ENCODE measurements at regions not wholly inside any gene's neighbourhood (a gene's known extent, or its start where the extent isn't known, plus 50 kb on each side); places are given as distances from the start of the nearest gene placed in this dataset.

DNA sequence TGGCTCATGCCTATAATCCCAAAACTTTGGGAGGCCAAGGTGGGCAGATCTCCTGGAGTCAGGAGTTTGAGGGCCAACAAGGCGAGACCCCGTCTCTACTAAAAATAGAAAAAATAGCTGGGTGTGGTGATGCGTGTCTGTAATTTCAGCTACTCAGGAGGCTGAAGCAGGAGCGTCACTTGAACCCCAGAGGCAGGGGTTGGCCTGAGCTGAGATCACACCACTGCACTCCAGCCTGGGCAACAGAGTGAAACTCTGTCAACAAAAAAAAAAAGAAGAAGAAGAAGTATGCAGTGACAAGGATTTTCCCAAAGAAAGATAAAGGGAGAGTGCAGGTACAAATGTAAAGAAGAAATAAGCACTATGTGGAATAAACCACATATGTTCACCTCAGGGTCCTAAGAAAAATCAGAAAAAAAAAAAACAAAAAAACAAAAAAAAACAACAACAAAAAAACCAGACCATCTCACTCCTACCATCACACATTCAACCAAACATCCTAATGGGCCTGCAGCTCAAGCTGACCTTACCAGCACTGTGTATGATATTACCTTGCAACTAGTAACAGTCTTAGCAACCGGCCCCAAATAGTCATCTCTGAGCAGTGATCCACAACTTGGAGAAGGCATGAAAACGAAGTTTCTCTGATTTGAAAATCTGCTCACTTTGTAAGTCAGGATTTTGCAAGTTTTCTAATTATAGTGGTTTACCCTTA lies 296.7 kb upstream of the PROK2 start:
- FAIRE-seq (no peak), DNase-seq (ENCODE audit: low read depth) (no peak)
- Histone ChIP-seq H3K79me2 (ENCODE audit: insufficient read depth, low read length) (no peaks in the 10 kb centered on the region), H3K27ac (ENCODE audit: low read depth, low read length) (no peak overlapping the region), H3K36me3 (ENCODE audit: insufficient read depth, low read length) (no peaks in the 10 kb centered on the region), H4K20me1 (ENCODE audit: insufficient read depth, low read length) (no peaks in the 10 kb centered on the region), H3K9me3 (ENCODE audit: insufficient read depth, low read depth, low read length) (no peaks in the 10 kb centered on the region), H3K4me2 (ENCODE audit: low read length) (no peak overlapping the region), H3K4me3 (ENCODE audit: insufficient read depth, low read depth, low read length) (no peak overlapping the region), H3K4me1 (ENCODE audit: insufficient read depth, low read length) (no peaks in the 10 kb centered on the region), H2AFZ (ENCODE audit: low read depth, low read length) (no peak overlapping the region), H3K9ac (ENCODE audit: low read length) (no peak overlapping the region), H3K27me3 (ENCODE audit: insufficient read depth, low read length) (peaks cover 20% of the 10 kb centered on the region)
- Mint-ChIP-seq H3K36me3 (ENCODE audit: low read depth, unreplicated experiment) (peaks cover 2% of the 10 kb centered on the region), H3K27me3 (ENCODE audit: low read depth, unreplicated experiment) (peaks cover 43% of the 10 kb centered on the region), H3K27ac (ENCODE audit: unreplicated experiment) (no peak overlapping the region), H3K4me1 (ENCODE audit: low read depth, unreplicated experiment) (peaks cover 4% of the 10 kb centered on the region), H3K9me3 (ENCODE audit: unreplicated experiment) (peaks cover 10% of the 10 kb centered on the region), H3K4me3 (ENCODE audit: unreplicated experiment) (no peak overlapping the region)
- no peak for TF ChIP-seq EZH2 (IDR thresholded peaks at IDR 0.05; ENCODE audit: insufficient read depth, low read length)

DNA sequence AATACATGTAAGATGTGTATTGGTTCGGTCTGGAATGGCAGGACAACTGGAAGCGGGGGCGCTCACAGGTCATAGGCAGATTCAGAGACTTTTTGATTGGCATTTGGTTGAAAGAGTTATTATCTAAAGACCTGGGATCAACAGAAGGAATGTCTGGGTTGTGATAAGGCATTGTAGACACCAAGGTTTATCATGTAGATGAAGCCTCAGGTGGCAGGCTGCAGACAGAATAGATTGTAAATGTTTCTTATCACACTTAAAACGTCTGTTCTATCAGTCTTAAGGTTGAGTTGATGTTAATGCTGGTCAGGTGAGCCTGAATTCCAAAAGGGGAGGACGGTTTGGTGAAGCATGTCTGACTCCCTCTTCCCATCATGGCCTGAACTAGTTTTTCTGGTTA lies 295.9 kb upstream of the PROK2 start:
- H3K4me2 ChIP-seq (ENCODE audit: low read length): no peak overlapping the region
- H3K36me3 ChIP-seq (ENCODE audit: insufficient read depth, low read length): no peaks in the 10 kb centered on the region
- Mint-ChIP-seq H3K27me3 (ENCODE audit: low read depth, unreplicated experiment) (peaks cover 37% of the 10 kb centered on the region), H3K9me3 (ENCODE audit: unreplicated experiment) (peaks cover 16% of the 10 kb centered on the region), H3K27ac (ENCODE audit: unreplicated experiment) (no peak overlapping the region), H3K4me3 (ENCODE audit: unreplicated experiment) (no peak overlapping the region), H3K4me1 (ENCODE audit: low read depth, unreplicated experiment) (peaks cover 4% of the 10 kb centered on the region), H3K36me3 (ENCODE audit: low read depth, unreplicated experiment) (peaks cover 2% of the 10 kb centered on the region)
- no peak overlapping the region for H3K27ac ChIP-seq (ENCODE audit: low read depth, low read length)
- no peak for TF ChIP-seq EZH2 (IDR thresholded peaks at IDR 0.05; ENCODE audit: insufficient read depth, low read length)
- TF ChIP-seq, protein P1, sequence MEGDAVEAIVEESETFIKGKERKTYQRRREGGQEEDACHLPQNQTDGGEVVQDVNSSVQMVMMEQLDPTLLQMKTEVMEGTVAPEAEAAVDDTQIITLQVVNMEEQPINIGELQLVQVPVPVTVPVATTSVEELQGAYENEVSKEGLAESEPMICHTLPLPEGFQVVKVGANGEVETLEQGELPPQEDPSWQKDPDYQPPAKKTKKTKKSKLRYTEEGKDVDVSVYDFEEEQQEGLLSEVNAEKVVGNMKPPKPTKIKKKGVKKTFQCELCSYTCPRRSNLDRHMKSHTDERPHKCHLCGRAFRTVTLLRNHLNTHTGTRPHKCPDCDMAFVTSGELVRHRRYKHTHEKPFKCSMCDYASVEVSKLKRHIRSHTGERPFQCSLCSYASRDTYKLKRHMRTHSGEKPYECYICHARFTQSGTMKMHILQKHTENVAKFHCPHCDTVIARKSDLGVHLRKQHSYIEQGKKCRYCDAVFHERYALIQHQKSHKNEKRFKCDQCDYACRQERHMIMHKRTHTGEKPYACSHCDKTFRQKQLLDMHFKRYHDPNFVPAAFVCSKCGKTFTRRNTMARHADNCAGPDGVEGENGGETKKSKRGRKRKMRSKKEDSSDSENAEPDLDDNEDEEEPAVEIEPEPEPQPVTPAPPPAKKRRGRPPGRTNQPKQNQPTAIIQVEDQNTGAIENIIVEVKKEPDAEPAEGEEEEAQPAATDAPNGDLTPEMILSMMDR (IDR thresholded peaks at IDR 0.05; ENCODE audit: insufficient read depth, low read depth, low read length): no peak
- no peaks in the 10 kb centered on the region for H4K20me1 ChIP-seq (ENCODE audit: insufficient read depth, low read length)
- no peaks in the 10 kb centered on the region for H3K4me1 ChIP-seq (ENCODE audit: insufficient read depth, low read length)
- H3K9ac ChIP-seq (ENCODE audit: low read length): no peak overlapping the region
- H3K4me3 ChIP-seq (ENCODE audit: insufficient read depth, low read depth, low read length): no peak overlapping the region
- DNase-seq (ENCODE audit: low read depth): no peak
- no peak overlapping the region for H2AFZ ChIP-seq (ENCODE audit: low read depth, low read length)
- no peak for FAIRE-seq
- no peaks in the 10 kb centered on the region for H3K9me3 ChIP-seq (ENCODE audit: insufficient read depth, low read depth, low read length)
- peaks cover 20% of the 10 kb centered on the region for H3K27me3 ChIP-seq (ENCODE audit: insufficient read depth, low read length)
- H3K79me2 ChIP-seq (ENCODE audit: insufficient read depth, low read length): no peaks in the 10 kb centered on the region

DNA sequence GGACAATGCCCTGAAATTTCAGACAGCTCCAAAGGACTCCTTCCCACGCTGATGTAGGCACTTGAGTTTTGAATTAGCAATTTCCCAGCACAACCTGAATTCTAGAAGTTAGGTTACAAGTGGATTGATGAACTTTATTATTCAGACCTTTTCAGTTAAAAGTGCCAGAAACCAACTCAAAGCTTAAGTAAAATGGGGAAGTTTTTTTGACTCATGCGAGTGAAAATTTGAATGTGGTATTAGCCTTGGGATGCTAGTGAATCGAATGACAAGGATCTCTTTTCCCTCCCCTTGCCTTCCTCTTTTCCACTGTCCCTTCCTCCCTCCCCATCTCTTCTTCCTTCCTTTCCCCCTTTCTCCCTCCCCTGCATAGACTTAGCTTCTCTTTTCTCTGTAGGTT lies 295.1 kb upstream of the PROK2 start:
- H3K9ac ChIP-seq (ENCODE audit: low read length): no peak overlapping the region
- no peak for DNase-seq (ENCODE audit: low read depth)
- H3K27me3 Mint-ChIP-seq (ENCODE audit: low read depth, unreplicated experiment): peaks cover 37% of the 10 kb centered on the region
- no peak for FAIRE-seq
- H3K4me3 Mint-ChIP-seq (ENCODE audit: unreplicated experiment): no peak overlapping the region
- H3K36me3 Mint-ChIP-seq (ENCODE audit: low read depth, unreplicated experiment): peaks cover 2% of the 10 kb centered on the region
- H4K20me1 ChIP-seq (ENCODE audit: insufficient read depth, low read length): no peaks in the 10 kb centered on the region
- no peaks in the 10 kb centered on the region for H3K79me2 ChIP-seq (ENCODE audit: insufficient read depth, low read length)
- no peak overlapping the region for H3K27ac ChIP-seq (ENCODE audit: low read depth, low read length)
- H3K4me2 ChIP-seq (ENCODE audit: low read length): no peak overlapping the region
- TF ChIP-seq EZH2 (IDR thresholded peaks at IDR 0.05; ENCODE audit: insufficient read depth, low read length): no peak
- TF ChIP-seq, protein P1 (IDR thresholded peaks at IDR 0.05; ENCODE audit: insufficient read depth, low read depth, low read length): no peak
- H3K9me3 Mint-ChIP-seq (ENCODE audit: unreplicated experiment): peaks cover 20% of the 10 kb centered on the region
- H3K27me3 ChIP-seq (ENCODE audit: insufficient read depth, low read length): peaks cover 20% of the 10 kb centered on the region
- peaks cover 4% of the 10 kb centered on the region for H3K4me1 Mint-ChIP-seq (ENCODE audit: low read depth, unreplicated experiment)
- no peaks in the 10 kb centered on the region for H3K36me3 ChIP-seq (ENCODE audit: insufficient read depth, low read length)
- H3K4me3 ChIP-seq (ENCODE audit: insufficient read depth, low read depth, low read length): no peak overlapping the region
- H3K9me3 ChIP-seq (ENCODE audit: insufficient read depth, low read depth, low read length): no peaks in the 10 kb centered on the region
- no peak overlapping the region for H3K27ac Mint-ChIP-seq (ENCODE audit: unreplicated experiment)
- H3K4me1 ChIP-seq (ENCODE audit: insufficient read depth, low read length): no peaks in the 10 kb centered on the region
- no peak overlapping the region for H2AFZ ChIP-seq (ENCODE audit: low read depth, low read length)

Data from astrocyte (in vitro differentiated cells and primary cell).